HCT116 (cell line): ENCODE measurements at regions not wholly inside any gene's neighbourhood (a gene's known extent, or its start where the extent isn't known, plus 50 kb on each side); places are given as distances from the start of the nearest gene placed in this dataset.

Experiments
- ATAC-seq: fragments of 200-7000 bp; cut with Tn5 transposase; 2 replicates; pipeline ENCODE4 v1.9.1; 2020; ENCODE audit warnings: mild to moderate bottlenecking, moderate library complexity
- BruUV-seq: library from RNA; stranded (reverse); fragments of 400-500 nt; replicated peaks from 2 replicates; lab custom pipeline; 2021; lab: Mats Ljungman, UMichigan
- CTCF ChIA-PET: fragments of 300-600 bp; sonication (Branson Sonifier 250); formaldehyde crosslinking; loops from one replicate; lab custom pipeline; 2021; ENCODE audit warnings: antibody characterized with exemption; lab: Charles Lee
- POLR2A ChIA-PET: fragments of 300-600, 350-600 bp; sonication (Branson Sonifier 250); formaldehyde crosslinking; loops from one replicate; lab custom pipeline; 2021; ENCODE audit warnings: antibody characterized with exemption; lab: Charles Lee
- RAD21 ChIA-PET, 2 experiments: fragments of 300-600 bp; sonication (Branson Sonifier 250); formaldehyde crosslinking; loops; one replicate each; lab custom pipeline; 2023; ENCODE audit warnings: low total read pairs in 2 of 2; ENCODE audit not compliant: uncharacterized antibody in 2 of 2, unreplicated experiment in 2 of 2, low non-redundant PET in 1 of 2; lab: Charles Lee
- DNase-seq: peaks from one replicate; pipeline ENCODE4 v3.0.0-alpha.2; 2010; ENCODE audit warnings: low read depth, low spot score
- H2AFZ ChIP-seq: fragments of 200-600 bp; shearing (Covaris generic), sonication (generic); 2 replicates; pipeline ENCODE4 v1.6.1; 2017; ENCODE audit warnings: low read depth, mixed run types, mixed read lengths, antibody characterized with exemption, low read length; ENCODE audit not compliant: poor library complexity, severe bottlenecking
- H3K27ac ChIP-seq: 2 replicates; pipeline ENCODE4 v1.5.1; 2012; ENCODE audit warnings: low read depth, low read length
- H3K27me3 ChIP-seq: fragments of 200-600 bp; sonication (generic); 2 replicates; pipeline ENCODE4 v1.6.1; 2016; ENCODE audit warnings: mixed run types, low read length, mixed read lengths; ENCODE audit not compliant: insufficient read depth
- H3K36me3 ChIP-seq, 2 experiments: fragments of 200-500 bp in 1 of 2; fragments of 200-600 bp in 1 of 2; sonication (Bioruptor generic) in 1 of 2; sonication (generic) in 1 of 2; 2 replicates each; pipeline versions ENCODE4 v1.5.1 to v1.6.1; 2014 to 2016; ENCODE audit warnings: low read length in 2 of 2, inconsistent platforms in 1 of 2, mixed read lengths in 1 of 2, mixed run types in 1 of 2; ENCODE audit not compliant: insufficient read depth in 2 of 2, control insufficient read depth in 1 of 2
- H3K4me1 ChIP-seq, 2 experiments: fragments of 200-600 bp in 1 of 2; sonication (generic) in 1 of 2; 2 replicates each; pipeline versions ENCODE4 v1.5.1 to v1.6.1; 2012 to 2017; ENCODE audit warnings: low read length in 2 of 2, inconsistent platforms in 1 of 2, mild to moderate bottlenecking in 1 of 2, mixed read lengths in 1 of 2, mixed run types in 1 of 2, moderate library complexity in 1 of 2; ENCODE audit not compliant: insufficient read depth in 2 of 2, control insufficient read depth in 1 of 2
- H3K4me2 ChIP-seq: fragments of 200-600 bp; sonication (generic); 2 replicates; pipeline ENCODE4 v1.6.1; 2017; ENCODE audit warnings: mixed run types, low read length, mixed read lengths
- H3K4me3 ChIP-seq, 2 experiments: fragments of 200-600 bp in 1 of 2; sonication (generic) in 1 of 2; replicated peaks in 1 of 2; 2 replicates each; pipeline ENCODE4 v1.5.1; 2011 to 2016; ENCODE audit warnings: low read length in 2 of 2, control low read depth in 1 of 2, low read depth in 1 of 2, mild to moderate bottlenecking in 1 of 2, mixed read lengths in 1 of 2, mixed run types in 1 of 2
- H3K79me2 ChIP-seq: fragments of 200-600 bp; sonication (generic); 2 replicates; pipeline ENCODE4 v1.6.1; 2017; ENCODE audit warnings: mild to moderate bottlenecking, mixed run types, low read length, moderate library complexity, mixed read lengths; ENCODE audit not compliant: insufficient read depth
- H3K9ac ChIP-seq: fragments of 200-600 bp; sonication (generic); 2 replicates; pipeline ENCODE4 v1.6.1; 2016; ENCODE audit warnings: low read length, mixed read lengths
- H3K9me2 ChIP-seq: fragments of 200-600 bp; sonication (generic), shearing (Covaris generic); 2 replicates; pipeline ENCODE4 v1.6.1; 2017; ENCODE audit warnings: mixed run types, mild to moderate bottlenecking, moderate library complexity; ENCODE audit not compliant: insufficient read depth
- H3K9me3 ChIP-seq, 2 experiments: fragments of 200-500 bp in 1 of 2; fragments of 200-600 bp in 1 of 2; sonication (Bioruptor generic) in 1 of 2; sonication (generic) in 1 of 2; 2 replicates each; pipeline ENCODE4 v1.6.1; 2014 to 2017; ENCODE audit warnings: low read length in 2 of 2, mixed read lengths in 2 of 2, inconsistent platforms in 1 of 2, low read depth in 1 of 2, mild to moderate bottlenecking in 1 of 2, mixed run types in 1 of 2, moderate library complexity in 1 of 2; ENCODE audit not compliant: control insufficient read depth in 1 of 2, insufficient read depth in 1 of 2
- H4K20me1 ChIP-seq: fragments of 200-600 bp; sonication (generic), shearing (Covaris generic); 2 replicates; pipeline ENCODE4 v1.6.1; 2017; ENCODE audit warnings: mixed run types, mild to moderate bottlenecking, moderate library complexity; ENCODE audit not compliant: insufficient read depth
- CBX3 ChIP-seq: IDR thresholded peaks from 2 replicates; pipeline ENCODE4 v1.6.1; 2012; ENCODE audit warnings: low read depth
- CEBPB ChIP-seq: IDR thresholded peaks from 2 replicates; pipeline ENCODE4 v1.6.1; 2012; ENCODE audit warnings: low read depth
- EGR1 ChIP-seq: IDR thresholded peaks from 2 replicates; pipeline ENCODE4 v1.6.1; 2012; ENCODE audit warnings: low read depth
- ELF1 ChIP-seq: IDR thresholded peaks from 2 replicates; pipeline ENCODE4 v1.6.1; 2012; ENCODE audit warnings: low read depth, borderline replicate concordance
- EZH2 ChIP-seq: fragments of 200-600 bp; sonication (generic); IDR thresholded peaks from 2 replicates; pipeline ENCODE4 v1.6.1; 2017; ENCODE audit warnings: antibody characterized with exemption, mixed run types
- EZH2phosphoT487 ChIP-seq: fragments of 200-600 bp; IDR thresholded peaks from 2 replicates; pipeline ENCODE4 v1.6.1; 2018; ENCODE audit warnings: antibody characterized with exemption, borderline replicate concordance
- FOSL1 ChIP-seq: IDR thresholded peaks from 2 replicates; pipeline ENCODE4 v1.6.1; 2012; ENCODE audit warnings: low read depth
- JUND ChIP-seq: IDR thresholded peaks from 2 replicates; pipeline ENCODE4 v1.6.1; 2012
- POLR2A ChIP-seq: IDR thresholded peaks from 2 replicates; pipeline ENCODE4 v1.7.0; 2011; ENCODE audit warnings: borderline replicate concordance; ENCODE audit not compliant: insufficient read depth, insufficient read length; ENCODE audit errors: extremely low read depth
- POLR2AphosphoS5 ChIP-seq: IDR thresholded peaks from 2 replicates; pipeline ENCODE4 v1.6.1; 2011; ENCODE audit warnings: mild to moderate bottlenecking, low read depth, low read length, moderate library complexity
- RAD21 ChIP-seq: IDR thresholded peaks from 2 replicates; pipeline ENCODE4 v1.6.1; 2012; ENCODE audit warnings: low read depth, mild to moderate bottlenecking
- SIN3A ChIP-seq: IDR thresholded peaks from 2 replicates; pipeline ENCODE4 v1.6.1; 2012; ENCODE audit warnings: low read depth
- SP1 ChIP-seq: IDR thresholded peaks from 2 replicates; pipeline ENCODE4 v1.6.1; 2012; ENCODE audit warnings: low read depth
- TCF7L2 ChIP-seq: IDR thresholded peaks from 2 replicates; pipeline ENCODE4 v1.7.0; 2011; ENCODE audit warnings: borderline replicate concordance, inconsistent platforms; ENCODE audit not compliant: insufficient read depth, insufficient read length; ENCODE audit errors: extremely low read depth
- YY1 ChIP-seq: IDR thresholded peaks from 2 replicates; pipeline ENCODE4 v1.6.1; 2011; ENCODE audit warnings: low read length, low read depth, moderate library complexity, mild to moderate bottlenecking; ENCODE audit not compliant: insufficient replicate concordance; ENCODE audit errors: extremely low read depth
- intact Hi-C: fragments of 100-400 bp; cut with micrococcal nuclease; formaldehyde crosslinking; loops from 2 replicates; pipeline ENCODE4 v1.10.0; 2022
- TF ChIP-seq, protein P1 (sequence below): IDR thresholded peaks from 2 replicates; pipeline ENCODE4 v1.6.1; 2012
- TF ChIP-seq, protein P2 (sequence below): IDR thresholded peaks from 2 replicates; pipeline ENCODE4 v1.6.1; 2011; ENCODE audit warnings: mild to moderate bottlenecking, low read length, moderate library complexity; ENCODE audit not compliant: insufficient replicate concordance; ENCODE audit errors: extremely low read depth
- TF ChIP-seq, protein P3 (sequence below), 3 experiments: fragments of 200-600 bp in 1 of 3; sonication (generic) in 1 of 3; IDR thresholded peaks in 2 of 3; conservative IDR thresholded peaks in 1 of 3; 2 replicates each; pipeline ENCODE4 v1.5.1; 2012 to 2017; ENCODE audit warnings: low read depth in 2 of 3, low read length in 2 of 3, antibody characterized with exemption in 1 of 3, borderline replicate concordance in 1 of 3, control low read depth in 1 of 3, mild to moderate bottlenecking in 1 of 3, mixed read lengths in 1 of 3, mixed run types in 1 of 3, moderate library complexity in 1 of 3; ENCODE audit not compliant: insufficient read depth in 1 of 3

DNA sequence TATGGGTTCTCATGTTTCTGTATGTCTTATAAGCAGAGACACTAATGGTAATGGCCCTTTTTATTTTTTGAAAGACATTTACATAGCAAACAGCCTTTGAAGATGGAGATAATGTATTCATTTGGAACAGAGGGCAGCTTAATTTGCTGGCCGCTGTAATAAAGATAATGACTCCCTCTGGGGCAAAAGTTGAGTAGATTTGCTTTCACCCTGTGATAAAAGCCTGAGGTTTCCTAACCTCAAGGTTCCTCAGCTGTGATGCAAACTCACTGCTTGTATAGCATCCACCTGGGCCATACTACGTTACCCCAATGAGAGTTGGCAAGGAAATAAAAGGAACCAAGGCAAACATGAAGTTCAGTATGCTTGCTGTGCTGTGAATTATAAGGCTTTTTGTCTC lies 54.8 kb downstream of the TEX51 start:
- POLR2A ChIA-PET = no interaction called here
- CTCF ChIA-PET = no interaction called here
- DNase-seq (no peak), ATAC-seq (no peak)
- H4K20me1 ChIP-seq = no peaks in the 10 kb centered on the region
- TF ChIP-seq CBX3 = no peak
- TF ChIP-seq RAD21 = no peak
- no peak for TF ChIP-seq CEBPB
- TF ChIP-seq POLR2AphosphoS5 = no peak
- TF ChIP-seq POLR2A = no peak
- TF ChIP-seq, protein P1, sequence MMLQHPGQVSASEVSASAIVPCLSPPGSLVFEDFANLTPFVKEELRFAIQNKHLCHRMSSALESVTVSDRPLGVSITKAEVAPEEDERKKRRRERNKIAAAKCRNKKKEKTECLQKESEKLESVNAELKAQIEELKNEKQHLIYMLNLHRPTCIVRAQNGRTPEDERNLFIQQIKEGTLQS = no peak
- no peak for TF ChIP-seq YY1
- TF ChIP-seq, protein P2, sequence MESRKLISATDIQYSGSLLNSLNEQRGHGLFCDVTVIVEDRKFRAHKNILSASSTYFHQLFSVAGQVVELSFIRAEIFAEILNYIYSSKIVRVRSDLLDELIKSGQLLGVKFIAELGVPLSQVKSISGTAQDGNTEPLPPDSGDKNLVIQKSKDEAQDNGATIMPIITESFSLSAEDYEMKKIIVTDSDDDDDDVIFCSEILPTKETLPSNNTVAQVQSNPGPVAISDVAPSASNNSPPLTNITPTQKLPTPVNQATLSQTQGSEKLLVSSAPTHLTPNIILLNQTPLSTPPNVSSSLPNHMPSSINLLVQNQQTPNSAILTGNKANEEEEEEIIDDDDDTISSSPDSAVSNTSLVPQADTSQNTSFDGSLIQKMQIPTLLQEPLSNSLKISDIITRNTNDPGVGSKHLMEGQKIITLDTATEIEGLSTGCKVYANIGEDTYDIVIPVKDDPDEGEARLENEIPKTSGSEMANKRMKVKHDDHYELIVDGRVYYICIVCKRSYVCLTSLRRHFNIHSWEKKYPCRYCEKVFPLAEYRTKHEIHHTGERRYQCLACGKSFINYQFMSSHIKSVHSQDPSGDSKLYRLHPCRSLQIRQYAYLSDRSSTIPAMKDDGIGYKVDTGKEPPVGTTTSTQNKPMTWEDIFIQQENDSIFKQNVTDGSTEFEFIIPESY = no peak
- no peak for TF ChIP-seq TCF7L2
- no peak for TF ChIP-seq EZH2
- TF ChIP-seq EZH2phosphoT487 = no peak
- TF ChIP-seq FOSL1 = no peak
- no peak for TF ChIP-seq SP1
- TF ChIP-seq EGR1 = no peak
- TF ChIP-seq ELF1 = no peak
- no peak for TF ChIP-seq SIN3A
- TF ChIP-seq, protein P3, sequence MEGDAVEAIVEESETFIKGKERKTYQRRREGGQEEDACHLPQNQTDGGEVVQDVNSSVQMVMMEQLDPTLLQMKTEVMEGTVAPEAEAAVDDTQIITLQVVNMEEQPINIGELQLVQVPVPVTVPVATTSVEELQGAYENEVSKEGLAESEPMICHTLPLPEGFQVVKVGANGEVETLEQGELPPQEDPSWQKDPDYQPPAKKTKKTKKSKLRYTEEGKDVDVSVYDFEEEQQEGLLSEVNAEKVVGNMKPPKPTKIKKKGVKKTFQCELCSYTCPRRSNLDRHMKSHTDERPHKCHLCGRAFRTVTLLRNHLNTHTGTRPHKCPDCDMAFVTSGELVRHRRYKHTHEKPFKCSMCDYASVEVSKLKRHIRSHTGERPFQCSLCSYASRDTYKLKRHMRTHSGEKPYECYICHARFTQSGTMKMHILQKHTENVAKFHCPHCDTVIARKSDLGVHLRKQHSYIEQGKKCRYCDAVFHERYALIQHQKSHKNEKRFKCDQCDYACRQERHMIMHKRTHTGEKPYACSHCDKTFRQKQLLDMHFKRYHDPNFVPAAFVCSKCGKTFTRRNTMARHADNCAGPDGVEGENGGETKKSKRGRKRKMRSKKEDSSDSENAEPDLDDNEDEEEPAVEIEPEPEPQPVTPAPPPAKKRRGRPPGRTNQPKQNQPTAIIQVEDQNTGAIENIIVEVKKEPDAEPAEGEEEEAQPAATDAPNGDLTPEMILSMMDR (IDR thresholded peaks at IDR 0.05 in 2 of 3, conservative IDR thresholded peaks at IDR 0.05 in 1 of 3; ENCODE audit: borderline replicate concordance in 1 of 3, insufficient read depth in 1 of 3, low read depth in 2 of 3, low read length in 2 of 3) = no peak
- TF ChIP-seq JUND = no peak
- H3K27ac ChIP-seq = no peak overlapping the region
- no peaks in the 10 kb centered on the region for H3K9me3 ChIP-seq
- H3K79me2 ChIP-seq = no peaks in the 10 kb centered on the region
- H3K36me3 ChIP-seq = no peaks in the 10 kb centered on the region
- no peaks in the 10 kb centered on the region for H3K4me1 ChIP-seq
- H3K4me2 ChIP-seq = no peak overlapping the region
- no peak overlapping the region for H2AFZ ChIP-seq
- H3K27me3 ChIP-seq = peaks cover 41% of the 10 kb centered on the region
- BruUV-seq = no TSS peak
- H3K9ac ChIP-seq = no peak overlapping the region
- RAD21 ChIA-PET = no interaction called here
- no peaks in the 10 kb centered on the region for H3K9me2 ChIP-seq
- intact Hi-C loops = no loop called here
- no peak overlapping the region for H3K4me3 ChIP-seq
